SU-DHL-6 (cell line): ENCODE measurements at regions not wholly inside any gene's neighbourhood (a gene's known extent, or its start where the extent isn't known, plus 50 kb on each side); places are given as distances from the start of the nearest gene placed in this dataset.

Experiments used
- H2AFZ ChIP-seq: fragments of 200-600 bp; sonication (generic); 2 replicates; pipeline ENCODE4 v1.6.1; 2014; ENCODE audit warnings: low read depth, mild to moderate bottlenecking, moderate library complexity, mixed read lengths, antibody characterized with exemption, low read length; ENCODE audit not compliant: severe bottlenecking
- H3F3A ChIP-seq: fragments of 200-600 bp; shearing (Covaris generic); 2 replicates; pipeline ENCODE4 v1.6.0; 2016; ENCODE audit warnings: antibody characterized with exemption, mild to moderate bottlenecking; ENCODE audit not compliant: insufficient read depth
- H3K27ac ChIP-seq: fragments of 200-600 bp; sonication (generic); 2 replicates; pipeline ENCODE4 v1.5.1; 2016; ENCODE audit warnings: low read depth, mild to moderate bottlenecking, low read length, moderate library complexity, mixed read lengths
- H3K27me3 ChIP-seq: fragments of 200-600 bp; sonication (generic), shearing (Covaris generic); 2 replicates; pipeline ENCODE4 v1.6.0; 2014; ENCODE audit warnings: mild to moderate bottlenecking, low read length
- H3K36me3 ChIP-seq: fragments of 200-600 bp; sonication (generic); 2 replicates; pipeline ENCODE4 v1.6.1; 2014; ENCODE audit warnings: mild to moderate bottlenecking, low read length, mixed read lengths
- H3K4me2 ChIP-seq: fragments of 300-600, 200-600 bp; shearing (Covaris generic), sonication (generic); 2 replicates; pipeline ENCODE4 v1.6.0; 2014; ENCODE audit warnings: low read length, low read depth, mild to moderate bottlenecking; ENCODE audit not compliant: poor library complexity, severe bottlenecking
- H3K4me3 ChIP-seq: fragments of 200-600 bp; sonication (generic); 2 replicates; pipeline ENCODE4 v1.5.1; 2014; ENCODE audit warnings: antibody characterized with exemption, low read length, mild to moderate bottlenecking, mixed read lengths; ENCODE audit not compliant: insufficient read depth, poor library complexity, severe bottlenecking
- H3K79me2 ChIP-seq: fragments of 200-600 bp; sonication (generic); 2 replicates; pipeline ENCODE4 v1.6.1; 2014; ENCODE audit warnings: mild to moderate bottlenecking, low read length, moderate library complexity; ENCODE audit not compliant: insufficient read depth
- H3K9ac ChIP-seq: fragments of 200-600 bp; sonication (generic); 2 replicates; pipeline ENCODE4 v1.7.0; 2014; ENCODE audit warnings: mild to moderate bottlenecking, low read length
- H3K9me2 ChIP-seq: fragments of 200-600 bp; sonication (generic); replicated peaks from 2 replicates; pipeline ENCODE4 v1.6.1; 2014; ENCODE audit warnings: low read length; ENCODE audit not compliant: insufficient read depth
- H3K9me3 ChIP-seq: fragments of 200-600 bp; sonication (generic); 2 replicates; pipeline ENCODE4 v1.6.1; 2014; ENCODE audit warnings: low read length, mixed read lengths; ENCODE audit not compliant: insufficient read depth
- H4K20me1 ChIP-seq: fragments of 200-600 bp; sonication (generic); 2 replicates; pipeline ENCODE4 v1.6.1; 2014; ENCODE audit warnings: low read depth, mild to moderate bottlenecking, antibody characterized with exemption, low read length, moderate library complexity, mixed read lengths
- CTCF ChIP-seq: fragments of 200-600 bp; sonication (generic); IDR thresholded peaks from one replicate; pipeline ENCODE4 v1.5.1; 2017; ENCODE audit warnings: antibody characterized with exemption, mild to moderate bottlenecking, low read length, moderate library complexity; ENCODE audit not compliant: insufficient read depth, poor library complexity, severe bottlenecking
- EZH2phosphoT487 ChIP-seq: fragments of 200-600 bp; sonication (generic), shearing (Covaris generic); conservative IDR thresholded peaks from 2 replicates; pipeline ENCODE4 v1.6.1; 2018; ENCODE audit warnings: mild to moderate bottlenecking, antibody characterized with exemption, low read length, moderate library complexity, mixed read lengths

GRCh38 chr9:17013891-17014290 is 120.9 kb upstream of the CNTLN start:
- Histone ChIP-seq H3K9me2 (no peaks in the 10 kb centered on the region), H3K79me2 (no peaks in the 10 kb centered on the region), H3F3A (no peaks in the 10 kb centered on the region), H3K36me3 (no peaks in the 10 kb centered on the region), H4K20me1 (no peaks in the 10 kb centered on the region), H3K4me2 (no peak overlapping the region), H3K27me3 (no peaks in the 10 kb centered on the region), H3K27ac (no peak overlapping the region), H3K9ac (no peak overlapping the region), H2AFZ (no peak overlapping the region), H3K9me3 (no peaks in the 10 kb centered on the region), H3K4me3 (no peak overlapping the region)
- no peak for TF ChIP-seq EZH2phosphoT487
- TF ChIP-seq CTCF = no peak

GRCh38 chr9:17013010-17013409 is 121.8 kb upstream of the CNTLN start:
- Histone ChIP-seq H3K9ac (no peak overlapping the region), H4K20me1 (no peaks in the 10 kb centered on the region)
- TF ChIP-seq EZH2phosphoT487 = no peak
- TF ChIP-seq CTCF = no peak

GRCh38 chr9:17011880-17012279 is 123.0 kb upstream of the CNTLN start:
- Histone ChIP-seq H4K20me1 (no peaks in the 10 kb centered on the region), H3F3A (no peaks in the 10 kb centered on the region), H3K36me3 (no peaks in the 10 kb centered on the region), H3K27ac (no peak overlapping the region), H3K4me3 (no peak overlapping the region), H3K9ac (no peak overlapping the region), H3K79me2 (no peaks in the 10 kb centered on the region), H2AFZ (no peak overlapping the region), H3K27me3 (no peaks in the 10 kb centered on the region), H3K9me3 (no peaks in the 10 kb centered on the region), H3K4me2 (no peak overlapping the region), H3K9me2 (no peaks in the 10 kb centered on the region)
- TF ChIP-seq CTCF (no peak), EZH2phosphoT487 (no peak)

More at GRCh38 chr9:17013010-17013409, 121.8 kb upstream of the CNTLN start:
- Histone ChIP-seq H3K27ac (no peak overlapping the region), H3K9me3 (no peaks in the 10 kb centered on the region), H3K36me3 (no peaks in the 10 kb centered on the region), H3K4me2 (no peak overlapping the region), H2AFZ (no peak overlapping the region), H3K4me3 (no peak overlapping the region), H3K27me3 (no peaks in the 10 kb centered on the region), H3F3A (no peaks in the 10 kb centered on the region), H3K79me2 (no peaks in the 10 kb centered on the region), H3K9me2 (no peaks in the 10 kb centered on the region)
